ENCODE measurements at regions not wholly inside any gene's neighbourhood (a gene's known extent, or its start where the extent isn't known, plus 50 kb on each side); places are given as distances from the start of the nearest gene placed in this dataset.

DNA sequence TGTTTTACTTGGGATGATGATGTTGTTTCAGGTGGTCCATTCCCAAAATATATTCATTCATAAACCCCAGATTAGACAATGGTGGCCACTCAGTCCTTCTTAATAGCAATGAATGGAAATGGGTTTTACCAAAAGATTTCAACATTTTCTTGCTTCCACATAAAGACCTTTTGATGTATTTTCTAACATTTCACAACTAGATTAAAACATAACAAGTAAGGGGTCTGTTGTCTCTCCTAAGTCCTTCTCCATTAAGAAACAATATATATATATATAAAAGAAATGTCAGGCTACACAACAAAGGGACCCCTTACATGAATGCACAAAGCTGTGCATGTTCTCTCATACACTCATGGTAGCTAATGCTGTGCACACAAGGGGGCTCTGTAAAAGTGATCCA, 176.4 kb downstream of the ANXA2 start:
- CTCF ChIA-PET: no interaction called here
- H3K27me3 Mint-ChIP-seq: peaks cover 22% of the 10 kb centered on the region
- H3K36me3 Mint-ChIP-seq: no peaks in the 10 kb centered on the region
- no peak overlapping the region for H3K27ac Mint-ChIP-seq
- no peak overlapping the region for H3K4me3 Mint-ChIP-seq
- no peaks in the 10 kb centered on the region for H3K4me1 Mint-ChIP-seq
- no peaks in the 10 kb centered on the region for H3K9me3 Mint-ChIP-seq
- DNase-seq: no peak

DNA sequence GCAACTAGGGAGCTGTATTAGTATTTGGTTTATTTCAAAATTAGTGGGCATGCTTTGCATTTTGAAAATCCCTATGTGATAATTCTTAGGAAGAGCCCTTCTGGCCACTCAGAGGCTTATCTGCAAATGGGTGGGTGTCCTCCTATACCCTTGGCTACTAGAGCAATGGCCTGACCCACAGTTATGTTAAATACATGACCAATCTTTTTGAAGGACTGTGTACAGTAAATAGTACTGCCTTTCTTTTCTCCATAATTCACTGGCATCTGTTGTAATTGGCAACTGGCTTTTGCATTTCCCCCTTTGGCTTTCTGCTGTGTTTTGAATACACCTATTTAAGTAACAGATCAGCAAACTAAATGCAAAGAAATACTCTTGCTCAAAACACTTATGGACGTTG, 175.4 kb downstream of the ANXA2 start:
- Mint-ChIP-seq H3K4me1 (no peaks in the 10 kb centered on the region), H3K36me3 (no peaks in the 10 kb centered on the region), H3K4me3 (no peak overlapping the region), H3K9me3 (no peaks in the 10 kb centered on the region), H3K27me3 (peaks cover 22% of the 10 kb centered on the region), H3K27ac (no peak overlapping the region)
- CTCF ChIA-PET: no interaction called here
- no peak for DNase-seq

GRCh38 chr15:60223176-60223575, 174.6 kb downstream of the ANXA2 start:
- no peaks in the 10 kb centered on the region for H3K4me1 Mint-ChIP-seq
- no peak for DNase-seq
- no peak overlapping the region for H3K4me3 Mint-ChIP-seq
- CTCF ChIA-PET: interaction anchor here (0.7 kb wide), 1 partner anchor 10 kb away, joined by 3 read pairs; no protein-coding TSS in a partner anchor
- no peaks in the 10 kb centered on the region for H3K9me3 Mint-ChIP-seq
- H3K36me3 Mint-ChIP-seq: no peaks in the 10 kb centered on the region
- H3K27me3 Mint-ChIP-seq: peaks cover 21% of the 10 kb centered on the region
- H3K27ac Mint-ChIP-seq: no peak overlapping the region

DNA sequence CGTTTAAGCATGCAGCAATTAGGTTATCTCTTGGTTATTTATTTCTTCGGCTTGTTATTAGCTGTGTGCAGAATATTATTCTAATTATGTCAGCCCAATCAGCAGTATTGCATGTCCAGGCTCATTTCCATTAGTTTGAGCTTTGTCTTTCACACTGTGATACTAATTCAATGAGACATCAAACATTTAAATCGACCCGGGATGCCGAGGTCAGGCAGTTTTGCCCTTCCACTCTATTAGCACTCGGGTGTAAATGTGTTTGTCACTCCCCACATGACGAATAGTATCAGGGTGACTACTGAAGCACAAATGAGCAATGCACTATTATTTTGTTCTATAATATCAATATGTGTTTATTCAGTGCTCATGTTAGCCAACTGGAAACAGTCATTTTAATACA, 170.9 kb downstream of the ANXA2 start:
- H3K36me3 Mint-ChIP-seq: no peaks in the 10 kb centered on the region
- CTCF ChIA-PET: no interaction called here
- H3K4me3 Mint-ChIP-seq: no peak overlapping the region
- DNase-seq: no peak
- no peaks in the 10 kb centered on the region for H3K4me1 Mint-ChIP-seq
- H3K9me3 Mint-ChIP-seq: no peaks in the 10 kb centered on the region
- H3K27me3 Mint-ChIP-seq: peaks cover 18% of the 10 kb centered on the region
- H3K27ac Mint-ChIP-seq: no peak overlapping the region

DNA sequence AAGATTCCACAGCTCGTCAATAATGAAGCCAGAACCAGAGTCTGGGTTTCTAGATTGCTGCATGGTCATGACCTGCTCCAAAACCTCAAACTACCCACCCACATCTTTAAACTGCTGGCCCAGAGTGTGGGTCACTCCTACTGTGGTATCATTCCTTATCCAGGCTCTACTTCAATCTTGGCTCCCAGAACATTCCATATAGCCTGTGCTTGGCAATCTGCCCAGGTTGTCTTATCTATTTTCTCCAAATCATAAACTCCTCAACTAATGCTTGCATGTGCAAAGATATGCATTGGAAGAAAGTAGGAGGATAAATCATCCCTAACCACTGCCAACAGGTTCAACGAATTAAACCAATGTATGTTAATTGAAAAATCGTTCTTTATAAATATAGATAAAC, 169.7 kb downstream of the ANXA2 start:
- H3K4me1 Mint-ChIP-seq: no peaks in the 10 kb centered on the region
- H3K27me3 Mint-ChIP-seq: peaks cover 17% of the 10 kb centered on the region
- CTCF ChIA-PET: no interaction called here
- H3K9me3 Mint-ChIP-seq: no peaks in the 10 kb centered on the region
- H3K27ac Mint-ChIP-seq: no peak overlapping the region
- H3K4me3 Mint-ChIP-seq: no peak overlapping the region
- no peaks in the 10 kb centered on the region for H3K36me3 Mint-ChIP-seq
- DNase-seq: no peak

DNA sequence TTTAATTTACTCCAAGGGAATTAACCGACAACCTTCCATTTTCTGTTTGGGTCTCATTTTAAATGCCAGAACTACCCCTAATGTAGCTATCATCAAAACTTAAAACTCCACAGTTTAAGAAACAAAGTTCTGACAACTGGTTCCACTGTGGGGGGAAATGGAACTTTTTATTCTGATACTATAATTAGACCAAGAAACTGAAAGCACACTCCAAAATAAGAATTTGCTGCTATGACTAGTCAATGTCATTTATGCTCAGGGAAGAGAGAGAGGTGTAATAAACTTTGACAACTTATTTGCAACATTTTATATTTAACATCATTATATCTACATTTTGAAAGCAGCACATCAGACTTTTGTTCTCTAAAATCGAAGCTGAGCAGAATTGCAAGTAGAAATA, 169.2 kb downstream of the ANXA2 start:
- Mint-ChIP-seq H3K4me3 (no peak overlapping the region), H3K9me3 (no peaks in the 10 kb centered on the region), H3K27me3 (peaks cover 13% of the 10 kb centered on the region), H3K4me1 (no peaks in the 10 kb centered on the region), H3K36me3 (no peaks in the 10 kb centered on the region), H3K27ac (no peak overlapping the region)
- no peak for DNase-seq
- CTCF ChIA-PET: interaction anchor here (0.6 kb wide), 1 partner anchor 39 kb away, joined by 3 read pairs; no protein-coding TSS in a partner anchor

DNA sequence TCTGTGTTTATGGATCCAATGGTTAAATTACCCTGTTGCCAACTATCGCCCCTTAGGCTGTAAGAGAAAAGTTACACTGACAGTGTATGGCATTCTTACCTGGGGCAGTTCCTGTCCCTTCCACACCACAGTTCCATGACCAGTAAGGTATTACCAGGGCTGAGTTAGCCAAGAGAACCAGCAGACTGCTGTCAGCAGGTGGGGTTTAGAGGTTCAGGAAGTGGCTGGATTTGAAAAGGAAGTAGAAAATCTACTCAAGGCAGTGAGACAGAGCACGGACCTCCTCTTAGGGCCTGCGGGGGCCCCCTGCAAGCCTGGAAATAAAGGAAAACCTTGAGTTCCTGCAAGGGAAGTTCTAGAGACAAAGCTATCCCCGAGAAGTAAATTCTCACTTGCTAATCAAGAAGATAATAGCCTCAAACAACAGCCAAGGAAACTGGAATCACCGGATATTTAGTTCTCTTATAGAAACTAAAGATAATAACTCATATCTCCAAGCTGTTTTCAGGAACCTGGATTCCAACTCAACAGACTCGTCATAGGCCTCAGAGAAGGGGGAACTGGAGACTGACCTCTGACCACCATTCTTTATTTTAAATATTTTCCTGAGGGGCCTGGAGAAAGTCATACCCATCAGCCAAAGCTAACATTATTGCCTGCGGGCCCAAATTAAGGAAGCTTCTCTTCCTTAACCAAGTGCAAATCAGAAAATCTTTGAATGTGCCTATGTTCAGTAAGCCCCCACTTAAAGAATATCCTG, 161.7 kb downstream of the ANXA2 start:
- Mint-ChIP-seq H3K4me1 (peaks cover 8% of the 10 kb centered on the region), H3K4me3 (no peak overlapping the region), H3K27me3 (peaks cover 17% of the 10 kb centered on the region), H3K9me3 (no peaks in the 10 kb centered on the region), H3K27ac (no peak overlapping the region), H3K36me3 (no peaks in the 10 kb centered on the region)
- CTCF ChIA-PET: no interaction called here
- DNase-seq: no peak

DNA sequence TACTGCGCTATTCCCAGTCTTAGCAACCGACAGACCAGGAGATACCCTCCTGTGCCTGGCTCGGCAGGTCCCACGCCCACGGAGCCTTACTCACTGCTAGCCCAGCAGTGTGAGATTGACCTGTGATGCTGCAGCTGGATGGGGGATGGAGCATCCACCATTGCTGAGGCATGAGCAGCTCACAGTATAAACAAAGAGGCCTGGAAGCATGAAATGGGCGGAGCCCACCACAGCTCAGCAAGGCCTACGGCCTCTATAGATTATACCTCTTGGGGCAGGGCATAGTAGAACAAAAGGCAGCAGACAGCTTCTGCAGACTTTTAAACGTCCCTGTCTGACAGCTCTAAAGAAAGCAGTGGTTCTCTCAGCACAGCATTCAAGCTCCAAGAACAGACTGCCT, 160.3 kb downstream of the ANXA2 start:
- CTCF ChIA-PET: interaction anchor here (1.3 kb wide), 1 partner anchor 89 kb away, joined by 3 read pairs; no protein-coding TSS in a partner anchor
- Mint-ChIP-seq H3K27me3 (peaks cover 22% of the 10 kb centered on the region), H3K36me3 (no peaks in the 10 kb centered on the region), H3K27ac (no peak overlapping the region), H3K4me1 (peaks cover 8% of the 10 kb centered on the region), H3K4me3 (no peak overlapping the region), H3K9me3 (no peaks in the 10 kb centered on the region)
- DNase-seq: no peak

- CTCF ChIA-PET: no interaction called here
- Mint-ChIP-seq H3K27me3 (peaks cover 27% of the 10 kb centered on the region), H3K4me3 (no peak overlapping the region)
Observed at GRCh38 chr15:60243769-60244168, 154.0 kb downstream of the ANXA2 start.

GRCh38 chr15:60244813-60245212, 153.0 kb downstream of the ANXA2 start:
- Mint-ChIP-seq H3K4me3 (no peak overlapping the region), H3K36me3 (no peaks in the 10 kb centered on the region), H3K27ac (no peak overlapping the region), H3K4me1 (no peaks in the 10 kb centered on the region), H3K9me3 (no peaks in the 10 kb centered on the region), H3K27me3 (peaks cover 29% of the 10 kb centered on the region)
- CTCF ChIA-PET: no interaction called here
- no peak for DNase-seq

More at GRCh38 chr15:60243769-60244168, 154.0 kb downstream of the ANXA2 start:
- H3K4me1 Mint-ChIP-seq: no peaks in the 10 kb centered on the region
- H3K36me3 Mint-ChIP-seq: no peaks in the 10 kb centered on the region
- no peak for DNase-seq
- no peaks in the 10 kb centered on the region for H3K9me3 Mint-ChIP-seq
- no peak overlapping the region for H3K27ac Mint-ChIP-seq

GRCh38 chr15:60250316-60250715, 147.5 kb downstream of the ANXA2 start:
- no peaks in the 10 kb centered on the region for H3K9me3 Mint-ChIP-seq
- no peak overlapping the region for H3K27ac Mint-ChIP-seq
- H3K4me1 Mint-ChIP-seq: peaks cover 3% of the 10 kb centered on the region
- H3K4me3 Mint-ChIP-seq: no peak overlapping the region
- no peak for DNase-seq
- peaks cover 42% of the 10 kb centered on the region for H3K27me3 Mint-ChIP-seq
- H3K36me3 Mint-ChIP-seq: no peaks in the 10 kb centered on the region
- CTCF ChIA-PET: no interaction called here

DNA sequence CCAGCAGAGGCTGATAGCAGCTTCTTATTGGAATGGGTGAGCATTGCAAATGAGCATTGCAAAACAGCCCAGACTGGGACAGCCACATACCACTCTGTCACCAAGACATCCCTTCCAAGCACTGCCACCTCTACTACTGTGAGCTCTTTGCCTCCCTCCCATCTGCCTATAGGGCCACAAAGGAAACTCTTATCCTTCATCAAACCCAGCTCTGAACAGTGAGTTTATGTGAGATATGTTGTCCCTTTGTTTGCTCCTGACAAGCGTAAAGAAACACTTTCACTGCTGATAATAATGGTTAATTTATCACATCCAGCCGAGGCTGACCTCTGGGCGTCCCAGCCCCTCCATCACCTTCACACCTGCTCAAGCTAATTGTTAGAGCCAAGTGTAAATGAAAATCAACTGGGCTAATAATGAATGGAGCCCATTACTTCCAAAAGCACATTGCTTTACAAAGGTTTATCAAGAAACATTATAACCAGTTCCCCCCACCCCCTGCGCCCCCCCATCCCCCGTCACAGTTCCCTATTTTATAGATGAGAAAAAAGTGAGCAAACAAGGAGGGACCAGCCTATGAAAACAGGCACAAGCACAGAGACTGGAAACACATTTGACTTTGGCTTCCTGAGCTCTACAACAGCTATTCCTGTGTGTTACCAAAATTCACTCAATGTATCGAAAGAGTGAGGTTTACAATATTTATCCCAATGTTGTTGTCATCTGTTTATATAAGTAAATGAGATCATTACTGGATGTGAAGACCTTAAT, 146.3 kb downstream of the ANXA2 start:
- no peaks in the 10 kb centered on the region for H3K9me3 Mint-ChIP-seq
- H3K27ac Mint-ChIP-seq: no peak overlapping the region
- no peak for DNase-seq
- CTCF ChIA-PET: interaction anchor here (0.5 to 1.1 kb wide), 2 partner anchors 41 to 526 kb away, joined by 3 read pairs; no protein-coding TSS in a partner anchor
- H3K4me1 Mint-ChIP-seq: peaks cover 9% of the 10 kb centered on the region
- no peak overlapping the region for H3K4me3 Mint-ChIP-seq
- peaks cover 42% of the 10 kb centered on the region for H3K27me3 Mint-ChIP-seq
- H3K36me3 Mint-ChIP-seq: no peaks in the 10 kb centered on the region

DNA sequence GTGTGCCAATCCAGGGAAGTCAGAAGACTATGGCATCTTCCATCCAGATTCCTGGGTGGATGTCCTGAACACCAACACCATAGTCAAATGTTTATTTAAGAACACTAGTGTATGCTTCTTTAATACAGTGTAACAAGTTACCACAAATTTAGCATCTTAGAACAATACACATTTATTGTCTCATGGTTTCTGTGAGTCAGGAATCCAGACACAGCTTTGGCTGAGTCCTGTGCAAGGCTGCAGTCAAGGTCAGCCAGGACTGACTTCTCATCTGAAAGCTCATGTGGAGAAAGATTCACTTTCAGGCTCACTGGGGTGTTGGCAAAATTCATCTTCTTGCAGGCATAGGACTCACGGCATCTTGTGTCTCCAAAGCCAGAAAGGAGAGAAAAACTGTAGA, 143.4 kb downstream of the ANXA2 start:
- peaks cover 48% of the 10 kb centered on the region for H3K27me3 Mint-ChIP-seq

GRCh38 chr15:60255390-60255789, 142.4 kb downstream of the ANXA2 start:
- peaks cover 9% of the 10 kb centered on the region for H3K4me1 Mint-ChIP-seq
- no peak for DNase-seq
- no peaks in the 10 kb centered on the region for H3K36me3 Mint-ChIP-seq
- peaks cover 46% of the 10 kb centered on the region for H3K27me3 Mint-ChIP-seq
- H3K9me3 Mint-ChIP-seq: no peaks in the 10 kb centered on the region
- no peak overlapping the region for H3K27ac Mint-ChIP-seq
- CTCF ChIA-PET: no interaction called here
- H3K4me3 Mint-ChIP-seq: no peak overlapping the region

More for the DNA sequence above, 143.4 kb downstream of the ANXA2 start:
- Mint-ChIP-seq H3K4me1 (peaks cover 9% of the 10 kb centered on the region), H3K36me3 (no peaks in the 10 kb centered on the region), H3K9me3 (no peaks in the 10 kb centered on the region), H3K27ac (no peak overlapping the region), H3K4me3 (no peak overlapping the region)
- no peak for DNase-seq
- CTCF ChIA-PET: no interaction called here

All from activated naive CD4-positive, alpha-beta T cell treated with anti-CD3 and anti-CD28 coated beads, Interleukin-2, amount 10 ng/mL, durations not matched to agents 7 days and 5 days (primary cell).